WTC11 (cell line): ENCODE measurements at regions not wholly inside any gene's neighbourhood (a gene's known extent, or its start where the extent isn't known, plus 50 kb on each side); places are given as distances from the start of the nearest gene placed in this dataset.

Source experiments
- ATAC-seq: fragments of 200-7000 bp; cut with Tn5 transposase; 2 replicates; pipeline ENCODE4 v1.10.0; 2021; ENCODE audit warnings: mild to moderate bottlenecking, moderate library complexity
- CTCF ChIA-PET: fragments of 300-600 bp; sonication (Branson Sonifier 250); formaldehyde crosslinking; loops from one replicate; lab custom pipeline; 2021; ENCODE audit warnings: antibody characterized with exemption; lab: Charles Lee
- POLR2A ChIA-PET: fragments of 350-600 bp; sonication (Branson Sonifier 250); formaldehyde crosslinking; loops from one replicate; lab custom pipeline; 2021; ENCODE audit warnings: antibody characterized with exemption; lab: Charles Lee
- DNase-seq: peaks from one replicate; pipeline ENCODE4 v3.0.0; 2021; ENCODE audit warnings: low spot score
- H3K27ac Mint-ChIP-seq: 2 replicates; pipeline ENCODE4 v1.8.0; 2021; ENCODE audit warnings: mixed read lengths
- H3K27me3 Mint-ChIP-seq: 2 replicates; pipeline ENCODE4 v1.8.0; 2021; ENCODE audit warnings: low read depth, mild to moderate bottlenecking, moderate library complexity, mixed read lengths
- H3K36me3 Mint-ChIP-seq: 2 replicates; pipeline ENCODE4 v1.8.0; 2021; ENCODE audit warnings: mixed read lengths
- H3K4me1 Mint-ChIP-seq: 2 replicates; pipeline ENCODE4 v1.8.0; 2022; ENCODE audit warnings: mixed read lengths
- H3K4me3 Mint-ChIP-seq: 2 replicates; pipeline ENCODE4 v1.8.0; 2021; ENCODE audit warnings: mild to moderate bottlenecking, moderate library complexity, mixed read lengths
- H3K9me3 Mint-ChIP-seq: 2 replicates; pipeline ENCODE4 v1.8.0; 2021; ENCODE audit warnings: mixed read lengths
- AFF4 ChIP-seq: sonication (generic); formaldehyde crosslinking; IDR thresholded peaks from 2 replicates; pipeline ENCODE4 v1.8.1; 2023; ENCODE audit warnings: mild to moderate bottlenecking, missing genetic modification reagents, borderline replicate concordance
- CBFB ChIP-seq: sonication (generic); formaldehyde crosslinking; IDR thresholded peaks from 2 replicates; pipeline ENCODE4 v1.8.1; 2022; ENCODE audit warnings: mild to moderate bottlenecking, low read depth, missing genetic modification reagents
- CREB1 ChIP-seq: sonication (generic); formaldehyde crosslinking; IDR thresholded peaks from 2 replicates; pipeline ENCODE4 v1.8.0; 2023; ENCODE audit warnings: mild to moderate bottlenecking, missing genetic modification reagents
- E2F4 ChIP-seq: sonication (generic); formaldehyde crosslinking; IDR thresholded peaks from 2 replicates; pipeline ENCODE4 v1.8.1; 2022; ENCODE audit warnings: low read depth, mild to moderate bottlenecking, moderate library complexity, missing genetic modification reagents, borderline replicate concordance
- E2F5 ChIP-seq: sonication (generic); formaldehyde crosslinking; IDR thresholded peaks from 2 replicates; pipeline ENCODE4 v1.8.1; 2022; ENCODE audit warnings: mild to moderate bottlenecking, moderate library complexity, missing genetic modification reagents
- ELF4 ChIP-seq: sonication (generic); formaldehyde crosslinking; IDR thresholded peaks from 2 replicates; pipeline ENCODE4 v1.8.1; 2022; ENCODE audit warnings: low read depth, mild to moderate bottlenecking, moderate library complexity, missing genetic modification reagents
- ERG ChIP-seq: fragments of 250-450 bp; sonication (Bioruptor Pico); IDR thresholded peaks from 2 replicates; pipeline ENCODE4 v1.8.0; 2021; ENCODE audit warnings: mild to moderate bottlenecking
- FOXK1 ChIP-seq: sonication (generic); formaldehyde crosslinking; IDR thresholded peaks from 2 replicates; pipeline ENCODE4 v1.8.0; 2022; ENCODE audit warnings: mild to moderate bottlenecking, moderate library complexity, missing genetic modification reagents
- GRHL2 ChIP-seq: fragments of 250-450 bp; sonication (Bioruptor Pico); IDR thresholded peaks from 2 replicates; pipeline ENCODE4 v1.8.0; 2022; ENCODE audit warnings: mild to moderate bottlenecking, moderate library complexity; ENCODE audit not compliant: insufficient replicate concordance, severe bottlenecking
- HMGXB4 ChIP-seq: sonication (generic); formaldehyde crosslinking; IDR thresholded peaks from 2 replicates; pipeline ENCODE4 v1.8.1; 2023; ENCODE audit warnings: mild to moderate bottlenecking, moderate library complexity, missing genetic modification reagents
- IRF2 ChIP-seq: sonication (generic); formaldehyde crosslinking; IDR thresholded peaks from 2 replicates; pipeline ENCODE4 v1.8.0; 2022; ENCODE audit warnings: low read depth, missing genetic modification reagents, borderline replicate concordance
- KAT7 ChIP-seq: sonication (generic); formaldehyde crosslinking; IDR thresholded peaks from 2 replicates; pipeline ENCODE4 v1.8.1; 2023; ENCODE audit warnings: missing genetic modification reagents, mild to moderate bottlenecking, borderline replicate concordance
- NFYB ChIP-seq: sonication (generic); formaldehyde crosslinking; conservative IDR thresholded peaks from 2 replicates; pipeline ENCODE4 v1.8.0; 2022; ENCODE audit warnings: low read depth, missing genetic modification reagents
- NR2C2 ChIP-seq: sonication (generic); formaldehyde crosslinking; IDR thresholded peaks from 2 replicates; pipeline ENCODE4 v1.8.0; 2022; ENCODE audit warnings: mild to moderate bottlenecking, missing genetic modification reagents
- RORB ChIP-seq: fragments of 250-450 bp; sonication (Bioruptor Pico); IDR thresholded peaks from 2 replicates; pipeline ENCODE4 v1.9.0; 2021; ENCODE audit warnings: mild to moderate bottlenecking
- SMAD4 ChIP-seq: sonication (generic); formaldehyde crosslinking; IDR thresholded peaks from 2 replicates; pipeline ENCODE4 v1.8.0; 2022; ENCODE audit warnings: mild to moderate bottlenecking, missing genetic modification reagents
- SP1 ChIP-seq: sonication (generic); formaldehyde crosslinking; conservative IDR thresholded peaks from 2 replicates; pipeline ENCODE4 v1.8.1; 2022; ENCODE audit warnings: missing genetic modification reagents
- TCF7 ChIP-seq: sonication (generic); formaldehyde crosslinking; IDR thresholded peaks from 2 replicates; pipeline ENCODE4 v1.8.0; 2022; ENCODE audit warnings: mild to moderate bottlenecking, low read depth, missing genetic modification reagents, moderate library complexity
- ZNF281 ChIP-seq: sonication (generic); formaldehyde crosslinking; IDR thresholded peaks from 2 replicates; pipeline ENCODE4 v1.8.0; 2023; ENCODE audit warnings: mild to moderate bottlenecking, missing genetic modification reagents
- ZNF416 ChIP-seq: fragments of 250-450 bp; sonication (Bioruptor Pico); IDR thresholded peaks from 2 replicates; pipeline ENCODE4 v1.9.0; 2021; ENCODE audit warnings: mild to moderate bottlenecking, inconsistent platforms
- ZNF423 ChIP-seq: fragments of 250-450 bp; sonication (Bioruptor Pico); IDR thresholded peaks from 2 replicates; pipeline ENCODE4 v2.1.2; 2022; ENCODE audit warnings: mild to moderate bottlenecking, moderate library complexity
- ZNF671 ChIP-seq: fragments of 250-450 bp; sonication (Bioruptor Pico); IDR thresholded peaks from 2 replicates; pipeline ENCODE4 v1.8.0; 2021; ENCODE audit warnings: mild to moderate bottlenecking

GRCh38 chr3:16104156-16104555, 70.3 kb upstream of the GALNT15 start:
- ChIA-PET POLR2A (no interaction called here), CTCF (no interaction called here)
- H3K27me3 Mint-ChIP-seq, result peaks cover 7% of the 10 kb centered on the region; the same call in 1 of the 2 replicates
- no peaks in the 10 kb centered on the region for H3K36me3 Mint-ChIP-seq
- H3K4me1 Mint-ChIP-seq, result peaks cover 21% of the 10 kb centered on the region
- no peak overlapping the region for H3K27ac Mint-ChIP-seq
- ATAC-seq (no peak), DNase-seq (no peak)
- no peak for TF ChIP-seq NR2C2 (CRISPR knock-in tag)
- H3K4me3 Mint-ChIP-seq, result no peak overlapping the region
- H3K9me3 Mint-ChIP-seq, result peaks cover 9% of the 10 kb centered on the region

GRCh38 chr3:16106050-16106449, 68.4 kb upstream of the GALNT15 start:
- POLR2A ChIA-PET, result no interaction called here
- DNase-seq, result no peak
- TF ChIP-seq NFYB (CRISPR knock-in tag), result no peak
- no peak for TF ChIP-seq E2F4 (CRISPR knock-in tag)
- no peak for TF ChIP-seq ZNF416 (CRISPR knock-in tag)
- no peak for TF ChIP-seq E2F5 (CRISPR knock-in tag)
- TF ChIP-seq SMAD4 (CRISPR knock-in tag), result no peak
- no peak for TF ChIP-seq HMGXB4 (CRISPR knock-in tag)
- TF ChIP-seq, all 79 proteins: peak for 0
- Mint-ChIP-seq H3K27me3 (peaks cover 11% of the 10 kb centered on the region; the same call in 1 of the 2 replicates), H3K4me1 (peaks cover 18% of the 10 kb centered on the region), H3K27ac (no peak overlapping the region), H3K36me3 (no peaks in the 10 kb centered on the region), H3K4me3 (no peak overlapping the region), H3K9me3 (peaks cover 11% of the 10 kb centered on the region)
- CTCF ChIA-PET, result no interaction called here
- ATAC-seq, result no peak

- peaks cover 25% of the 10 kb centered on the region for H3K9me3 Mint-ChIP-seq
- no peak overlapping the region for H3K4me3 Mint-ChIP-seq
- DNase-seq, result no peak
- ATAC-seq, result no peak
- peaks cover 6% of the 10 kb centered on the region for H3K27me3 Mint-ChIP-seq
- H3K27ac Mint-ChIP-seq, result no peak overlapping the region
- ChIA-PET CTCF (no interaction called here), POLR2A (no interaction called here)
- no peaks in the 10 kb centered on the region for H3K36me3 Mint-ChIP-seq
- no peaks in the 10 kb centered on the region for H3K4me1 Mint-ChIP-seq
- TF ChIP-seq CBFB, result no peak
- no peak for TF ChIP-seq ERG
- TF ChIP-seq FOXK1 (CRISPR knock-in tag), result no peak
- TF ChIP-seq NR2C2 (CRISPR knock-in tag), result no peak
- no peak for TF ChIP-seq CREB1 (CRISPR knock-in tag)
- TF ChIP-seq ELF4 (CRISPR knock-in tag), result no peak
- TF ChIP-seq ZNF423, result no peak
- no peak for TF ChIP-seq AFF4 (CRISPR knock-in tag)
- no peak for TF ChIP-seq IRF2 (CRISPR knock-in tag)
- no peak for TF ChIP-seq TCF7 (CRISPR knock-in tag)
- TF ChIP-seq SP1, result no peak
- no peak for TF ChIP-seq ZNF671 (CRISPR knock-in tag)
- TF ChIP-seq GRHL2 (CRISPR knock-in tag), result no peak
- no peak for TF ChIP-seq KAT7 (CRISPR knock-in tag)
- TF ChIP-seq ZNF281, result no peak
- TF ChIP-seq RORB (CRISPR knock-in tag), result no peak
Measured at GRCh38 chr3:16108424-16108823, 66.1 kb upstream of the GALNT15 start.
